ENCODE measurements at regions not wholly inside any gene's neighbourhood (a gene's known extent, or its start where the extent isn't known, plus 50 kb on each side); places are given as distances from the start of the nearest gene placed in this dataset.

DNA sequence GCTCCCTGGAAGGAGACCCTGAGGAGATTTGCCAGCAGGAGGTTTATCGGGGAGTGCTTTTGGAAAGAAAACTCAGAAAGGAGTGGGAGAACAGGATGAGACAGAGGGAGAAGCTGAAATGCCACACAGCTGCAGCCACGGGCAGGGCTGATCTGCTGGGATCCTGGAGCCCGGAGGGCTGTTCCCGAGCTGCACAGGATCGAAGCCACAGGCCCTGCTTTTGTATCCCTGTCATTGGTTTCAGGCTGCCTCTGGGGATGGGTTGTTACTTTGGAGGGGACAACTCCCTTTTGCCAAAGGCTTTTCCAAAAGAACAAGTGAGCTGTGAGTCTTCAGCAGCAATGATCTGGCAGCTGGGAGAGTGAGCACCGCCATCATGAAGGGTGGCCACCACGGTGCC is 152.5 kb upstream of the PTCH1 start:
- Histone ChIP-seq H3K79me2 (ENCODE audit: control insufficient read depth, insufficient read depth, low read length) (no peaks in the 10 kb centered on the region), H3K9ac (ENCODE audit: insufficient read depth in 1 of 2, low read depth in 2 of 2, low read length in 2 of 2) (no peak overlapping the region), H3K4me1 (replicated peaks in 1 of 2; ENCODE audit: control insufficient read depth in 2 of 2, insufficient read depth in 2 of 2, low read length in 2 of 2) (no peaks in the 10 kb centered on the region), H3K36me3 (ENCODE audit: control insufficient read depth, insufficient read depth, low read length) (no peaks in the 10 kb centered on the region), H3K9me1 (ENCODE audit: control insufficient read depth, insufficient read depth, low read length) (no peaks in the 10 kb centered on the region), H3K4me3 (no peak overlapping the region), H3K9me3 (replicated peaks; ENCODE audit: control insufficient read depth, insufficient read depth, low read depth, low read length) (no peaks in the 10 kb centered on the region), H4K20me1 (replicated peaks; ENCODE audit: control insufficient read depth, insufficient read depth, low read length) (no peaks in the 10 kb centered on the region), H3K27me3 (ENCODE audit: control insufficient read depth in 2 of 2, insufficient read depth in 2 of 2, low read length in 2 of 2) (peaks cover 11 to 31% of the 10 kb centered on the region in 2 experiments; a peak in 4 of 5 replicates), H2AFZ (ENCODE audit: low read depth, low read length) (no peak overlapping the region), H3K4me2 (ENCODE audit: insufficient read depth, low read length) (no peak overlapping the region), H3K27ac (ENCODE audit: extremely low read depth, low read depth, low read length) (no peak overlapping the region)
- in situ Hi-C loops (cut with MboI): no loop called here
- FAIRE-seq (no peak), ATAC-seq (no peak), DNase-seq (ENCODE audit: extremely low read depth in 1 of 4, low spot score in 3 of 4) (no peak)
- WGBS (ENCODE audit: insufficient coverage, low coverage, missing lambda C conversion rate): 0% methylated on average over 7 of the region's 7 CpGs
- ChIA-PET POLR2A (interaction anchor here (1.3 kb wide), 1 partner anchor 13 kb away, joined by 5 read pairs; no protein-coding TSS in a partner anchor), CTCF (ENCODE audit: low intra/inter-chr PET ratio) (no interaction called here)
- intact Hi-C loops (cut with micrococcal nuclease): no loop called here
- BruUV-seq (replicated peaks): no TSS peak
- TF ChIP-seq CC2D1A (IDR thresholded peaks at IDR 0.05) (no peak), HNRNPLL (IDR thresholded peaks at IDR 0.05; ENCODE audit: low read depth, low read length, poor library complexity, severe bottlenecking) (no peak), CREB1 (IDR thresholded peaks at IDR 0.05) (no peak), CREB1 (CRISPR knock-in tag; IDR thresholded peaks at IDR 0.05) (no peak), ZNF212 (CRISPR knock-in tag; IDR thresholded peaks at IDR 0.05) (no peak), LARP7 (IDR thresholded peaks at IDR 0.05) (no peak), PTRF (tag; IDR thresholded peaks at IDR 0.05) (no peak)
- TF ChIP-seq, protein P1, sequence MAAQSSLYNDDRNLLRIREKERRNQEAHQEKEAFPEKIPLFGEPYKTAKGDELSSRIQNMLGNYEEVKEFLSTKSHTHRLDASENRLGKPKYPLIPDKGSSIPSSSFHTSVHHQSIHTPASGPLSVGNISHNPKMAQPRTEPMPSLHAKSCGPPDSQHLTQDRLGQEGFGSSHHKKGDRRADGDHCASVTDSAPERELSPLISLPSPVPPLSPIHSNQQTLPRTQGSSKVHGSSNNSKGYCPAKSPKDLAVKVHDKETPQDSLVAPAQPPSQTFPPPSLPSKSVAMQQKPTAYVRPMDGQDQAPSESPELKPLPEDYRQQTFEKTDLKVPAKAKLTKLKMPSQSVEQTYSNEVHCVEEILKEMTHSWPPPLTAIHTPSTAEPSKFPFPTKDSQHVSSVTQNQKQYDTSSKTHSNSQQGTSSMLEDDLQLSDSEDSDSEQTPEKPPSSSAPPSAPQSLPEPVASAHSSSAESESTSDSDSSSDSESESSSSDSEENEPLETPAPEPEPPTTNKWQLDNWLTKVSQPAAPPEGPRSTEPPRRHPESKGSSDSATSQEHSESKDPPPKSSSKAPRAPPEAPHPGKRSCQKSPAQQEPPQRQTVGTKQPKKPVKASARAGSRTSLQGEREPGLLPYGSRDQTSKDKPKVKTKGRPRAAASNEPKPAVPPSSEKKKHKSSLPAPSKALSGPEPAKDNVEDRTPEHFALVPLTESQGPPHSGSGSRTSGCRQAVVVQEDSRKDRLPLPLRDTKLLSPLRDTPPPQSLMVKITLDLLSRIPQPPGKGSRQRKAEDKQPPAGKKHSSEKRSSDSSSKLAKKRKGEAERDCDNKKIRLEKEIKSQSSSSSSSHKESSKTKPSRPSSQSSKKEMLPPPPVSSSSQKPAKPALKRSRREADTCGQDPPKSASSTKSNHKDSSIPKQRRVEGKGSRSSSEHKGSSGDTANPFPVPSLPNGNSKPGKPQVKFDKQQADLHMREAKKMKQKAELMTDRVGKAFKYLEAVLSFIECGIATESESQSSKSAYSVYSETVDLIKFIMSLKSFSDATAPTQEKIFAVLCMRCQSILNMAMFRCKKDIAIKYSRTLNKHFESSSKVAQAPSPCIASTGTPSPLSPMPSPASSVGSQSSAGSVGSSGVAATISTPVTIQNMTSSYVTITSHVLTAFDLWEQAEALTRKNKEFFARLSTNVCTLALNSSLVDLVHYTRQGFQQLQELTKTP (IDR thresholded peaks at IDR 0.05; ENCODE audit: low read depth in 1 of 2, partially characterized antibody in 2 of 2): no peak
- TF ChIP-seq, protein P2, sequence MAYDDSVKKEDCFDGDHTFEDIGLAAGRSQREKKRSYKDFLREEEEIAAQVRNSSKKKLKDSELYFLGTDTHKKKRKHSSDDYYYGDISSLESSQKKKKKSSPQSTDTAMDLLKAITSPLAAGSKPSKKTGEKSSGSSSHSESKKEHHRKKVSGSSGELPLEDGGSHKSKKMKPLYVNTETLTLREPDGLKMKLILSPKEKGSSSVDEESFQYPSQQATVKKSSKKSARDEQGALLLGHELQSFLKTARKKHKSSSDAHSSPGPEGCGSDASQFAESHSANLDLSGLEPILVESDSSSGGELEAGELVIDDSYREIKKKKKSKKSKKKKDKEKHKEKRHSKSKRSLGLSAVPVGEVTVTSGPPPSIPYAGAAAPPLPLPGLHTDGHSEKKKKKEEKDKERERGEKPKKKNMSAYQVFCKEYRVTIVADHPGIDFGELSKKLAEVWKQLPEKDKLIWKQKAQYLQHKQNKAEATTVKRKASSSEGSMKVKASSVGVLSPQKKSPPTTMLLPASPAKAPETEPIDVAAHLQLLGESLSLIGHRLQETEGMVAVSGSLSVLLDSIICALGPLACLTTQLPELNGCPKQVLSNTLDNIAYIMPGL (CRISPR knock-in tag; IDR thresholded peaks at IDR 0.05): no peak
- TF ChIP-seq, protein P3, sequence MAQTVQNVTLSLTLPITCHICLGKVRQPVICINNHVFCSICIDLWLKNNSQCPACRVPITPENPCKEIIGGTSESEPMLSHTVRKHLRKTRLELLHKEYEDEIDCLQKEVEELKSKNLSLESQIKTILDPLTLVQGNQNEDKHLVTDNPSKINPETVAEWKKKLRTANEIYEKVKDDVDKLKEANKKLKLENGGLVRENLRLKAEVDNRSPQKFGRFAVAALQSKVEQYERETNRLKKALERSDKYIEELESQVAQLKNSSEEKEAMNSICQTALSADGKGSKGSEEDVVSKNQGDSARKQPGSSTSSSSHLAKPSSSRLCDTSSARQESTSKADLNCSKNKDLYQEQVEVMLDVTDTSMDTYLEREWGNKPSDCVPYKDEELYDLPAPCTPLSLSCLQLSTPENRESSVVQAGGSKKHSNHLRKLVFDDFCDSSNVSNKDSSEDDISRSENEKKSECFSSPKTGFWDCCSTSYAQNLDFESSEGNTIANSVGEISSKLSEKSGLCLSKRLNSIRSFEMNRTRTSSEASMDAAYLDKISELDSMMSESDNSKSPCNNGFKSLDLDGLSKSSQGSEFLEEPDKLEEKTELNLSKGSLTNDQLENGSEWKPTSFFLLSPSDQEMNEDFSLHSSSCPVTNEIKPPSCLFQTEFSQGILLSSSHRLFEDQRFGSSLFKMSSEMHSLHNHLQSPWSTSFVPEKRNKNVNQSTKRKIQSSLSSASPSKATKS (CRISPR knock-in tag; IDR thresholded peaks at IDR 0.05): no peak
- TF ChIP-seq, protein P4, sequence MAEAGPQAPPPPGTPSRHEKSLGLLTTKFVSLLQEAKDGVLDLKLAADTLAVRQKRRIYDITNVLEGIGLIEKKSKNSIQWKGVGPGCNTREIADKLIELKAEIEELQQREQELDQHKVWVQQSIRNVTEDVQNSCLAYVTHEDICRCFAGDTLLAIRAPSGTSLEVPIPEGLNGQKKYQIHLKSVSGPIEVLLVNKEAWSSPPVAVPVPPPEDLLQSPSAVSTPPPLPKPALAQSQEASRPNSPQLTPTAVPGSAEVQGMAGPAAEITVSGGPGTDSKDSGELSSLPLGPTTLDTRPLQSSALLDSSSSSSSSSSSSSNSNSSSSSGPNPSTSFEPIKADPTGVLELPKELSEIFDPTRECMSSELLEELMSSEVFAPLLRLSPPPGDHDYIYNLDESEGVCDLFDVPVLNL (CRISPR knock-in tag; IDR thresholded peaks at IDR 0.05; ENCODE audit: low read depth): no peak

Measured in K562 (cell line).